ENCODE measurements at regions not wholly inside any gene's neighbourhood (a gene's known extent, or its start where the extent isn't known, plus 50 kb on each side); places are given as distances from the start of the nearest gene placed in this dataset.
"Not testable (repeated sequence)": the region's sequence is repeated elsewhere in the genome, so short reads cannot be mapped to it uniquely, and the experiment has no call there.

- DNase-seq: no peak
These were observed 124.2 kb upstream of the ID4 start for GRCh38 chr6:19712998-19713397.

GRCh38 chr6:19713411-19713810 is 123.8 kb upstream of the ID4 start:
- DNase-seq: no peak

GRCh38 chr6:19713984-19714383 is 123.2 kb upstream of the ID4 start:
- DNase-seq: no peak

GRCh38 chr6:19714434-19715166 is 122.6 kb upstream of the ID4 start:
- DNase-seq: no peak

GRCh38 chr6:19715167-19715551 is 122.0 kb upstream of the ID4 start:
- DNase-seq: no peak

- DNase-seq: no peak
These were observed 117.5 kb upstream of the ID4 start for GRCh38 chr6:19719691-19720128.

- no peak for DNase-seq
These were observed 115.3 kb upstream of the ID4 start for GRCh38 chr6:19721766-19722377.

GRCh38 chr6:19722999-19723398 is 114.2 kb upstream of the ID4 start:
- DNase-seq: no peak

- no peak for DNase-seq
These were observed 113.6 kb upstream of the ID4 start for GRCh38 chr6:19723545-19723944.

- not testable (repeated sequence) for DNase-seq
These were observed 111.7 kb upstream of the ID4 start for GRCh38 chr6:19725436-19725835.

GRCh38 chr6:19731282-19731681 is 105.9 kb upstream of the ID4 start:
- no peak for DNase-seq

GRCh38 chr6:19734061-19734460 is 103.1 kb upstream of the ID4 start:
- no peak for DNase-seq

GRCh38 chr6:19734519-19734918 is 102.7 kb upstream of the ID4 start:
- no peak for DNase-seq

GRCh38 chr6:19736066-19736465 is 101.1 kb upstream of the ID4 start:
- no peak for DNase-seq

- DNase-seq: no peak
These were observed 99.2 kb upstream of the ID4 start for GRCh38 chr6:19738010-19738409.

GRCh38 chr6:19749722-19750121 is 87.4 kb upstream of the ID4 start:
- no peak for DNase-seq

- no peak for DNase-seq
These were observed 84.4 kb upstream of the ID4 start for GRCh38 chr6:19752746-19753145.

- DNase-seq: no peak
These were observed 83.3 kb upstream of the ID4 start for GRCh38 chr6:19753826-19754225.

- no peak for DNase-seq
These were observed 82.5 kb upstream of the ID4 start for GRCh38 chr6:19754686-19755085.

GRCh38 chr6:19755181-19755580 is 82.0 kb upstream of the ID4 start:
- no peak for DNase-seq

- no peak for DNase-seq
These were observed 80.1 kb upstream of the ID4 start for GRCh38 chr6:19757036-19757435.

GRCh38 chr6:19759117-19759880 is 77.9 kb upstream of the ID4 start:
- DNase-seq: no peak

GRCh38 chr6:19761121-19761520 is 76.0 kb upstream of the ID4 start:
- DNase-seq: no peak

- DNase-seq: no peak
These were observed 65.3 kb upstream of the ID4 start for GRCh38 chr6:19771753-19772336.
